ENCODE measurements at regions not wholly inside any gene's neighbourhood (a gene's known extent, or its start where the extent isn't known, plus 50 kb on each side); places are given as distances from the start of the nearest gene placed in this dataset.

GRCh38 chr20:6467562-6467961, 299.9 kb upstream of the BMP2 start:
- H3K27ac ChIP-seq (ENCODE audit: low read depth, low read length): peak overlapping the region; percentile 94
- peaks cover 86% of the 10 kb centered on the region for H3K4me1 ChIP-seq (ENCODE audit: control insufficient read depth, low read length)
- TF ChIP-seq, protein P1, sequence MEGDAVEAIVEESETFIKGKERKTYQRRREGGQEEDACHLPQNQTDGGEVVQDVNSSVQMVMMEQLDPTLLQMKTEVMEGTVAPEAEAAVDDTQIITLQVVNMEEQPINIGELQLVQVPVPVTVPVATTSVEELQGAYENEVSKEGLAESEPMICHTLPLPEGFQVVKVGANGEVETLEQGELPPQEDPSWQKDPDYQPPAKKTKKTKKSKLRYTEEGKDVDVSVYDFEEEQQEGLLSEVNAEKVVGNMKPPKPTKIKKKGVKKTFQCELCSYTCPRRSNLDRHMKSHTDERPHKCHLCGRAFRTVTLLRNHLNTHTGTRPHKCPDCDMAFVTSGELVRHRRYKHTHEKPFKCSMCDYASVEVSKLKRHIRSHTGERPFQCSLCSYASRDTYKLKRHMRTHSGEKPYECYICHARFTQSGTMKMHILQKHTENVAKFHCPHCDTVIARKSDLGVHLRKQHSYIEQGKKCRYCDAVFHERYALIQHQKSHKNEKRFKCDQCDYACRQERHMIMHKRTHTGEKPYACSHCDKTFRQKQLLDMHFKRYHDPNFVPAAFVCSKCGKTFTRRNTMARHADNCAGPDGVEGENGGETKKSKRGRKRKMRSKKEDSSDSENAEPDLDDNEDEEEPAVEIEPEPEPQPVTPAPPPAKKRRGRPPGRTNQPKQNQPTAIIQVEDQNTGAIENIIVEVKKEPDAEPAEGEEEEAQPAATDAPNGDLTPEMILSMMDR (IDR thresholded peaks at IDR 0.05; ENCODE audit: low read depth, low read length, poor library complexity, severe bottlenecking): no peak
- TF ChIP-seq EZH2phosphoT487 (IDR thresholded peaks at IDR 0.05; ENCODE audit: borderline replicate concordance, low read length): no peak

GRCh38 chr20:6466075-6466810, 301.2 kb upstream of the BMP2 start:
- TF ChIP-seq, protein P1 (IDR thresholded peaks at IDR 0.05; ENCODE audit: low read depth, low read length, poor library complexity, severe bottlenecking): no peak
- TF ChIP-seq EZH2phosphoT487 (IDR thresholded peaks at IDR 0.05; ENCODE audit: borderline replicate concordance, low read length): no peak
- no peaks in the 10 kb centered on the region for H3K9me2 ChIP-seq (replicated peaks; ENCODE audit: control insufficient read depth, low read length)
- H3K27me3 ChIP-seq (ENCODE audit: control insufficient read depth, low read length): no peaks in the 10 kb centered on the region
- H3K4me2 ChIP-seq (ENCODE audit: low read length): 0 out of 2 replicates have a peak overlapping the region, but pooled peaks have one; percentile 4
- H3F3A ChIP-seq (ENCODE audit: control insufficient read depth, insufficient read depth): peaks cover 13% of the 10 kb centered on the region
- H3K4me3 ChIP-seq (ENCODE audit: low read length): no peak overlapping the region
- H3K4me1 ChIP-seq (ENCODE audit: control insufficient read depth, low read length): peaks cover 80% of the 10 kb centered on the region
- H3K36me3 ChIP-seq (ENCODE audit: control insufficient read depth, low read length): peaks cover 15% of the 10 kb centered on the region
- no peaks in the 10 kb centered on the region for H4K20me1 ChIP-seq (ENCODE audit: control insufficient read depth, insufficient read depth, low read depth, low read length)
- 0 out of 2 replicates have a peak, but pooled peaks cover 4% of the 10 kb centered on the region for H3K9me3 ChIP-seq (ENCODE audit: control insufficient read depth, insufficient read depth, low read length)
- H3K79me2 ChIP-seq (ENCODE audit: control insufficient read depth, low read length): no peaks in the 10 kb centered on the region
- peak overlapping the region; percentile 94; the same call in 1 of the 2 replicates for H3K27ac ChIP-seq (ENCODE audit: low read depth, low read length)

More at GRCh38 chr20:6467562-6467961, 299.9 kb upstream of the BMP2 start:
- 0 out of 2 replicates have a peak, but pooled peaks cover 7% of the 10 kb centered on the region for H3K9me3 ChIP-seq (ENCODE audit: control insufficient read depth, insufficient read depth, low read length)
- no peaks in the 10 kb centered on the region for H3K27me3 ChIP-seq (ENCODE audit: control insufficient read depth, low read length)
- peak overlapping the region; percentile 81 for H3K4me2 ChIP-seq (ENCODE audit: low read length)
- H3K36me3 ChIP-seq (ENCODE audit: control insufficient read depth, low read length): peaks cover 19% of the 10 kb centered on the region
- H3K9me2 ChIP-seq (replicated peaks; ENCODE audit: control insufficient read depth, low read length): no peaks in the 10 kb centered on the region
- peak overlapping the region; percentile 66 for H3K4me3 ChIP-seq (ENCODE audit: low read length)
- H3F3A ChIP-seq (ENCODE audit: control insufficient read depth, insufficient read depth): peaks cover 13% of the 10 kb centered on the region
- no peaks in the 10 kb centered on the region for H3K79me2 ChIP-seq (ENCODE audit: control insufficient read depth, low read length)
- H4K20me1 ChIP-seq (ENCODE audit: control insufficient read depth, insufficient read depth, low read depth, low read length): no peaks in the 10 kb centered on the region

GRCh38 chr20:6450841-6451240, 316.6 kb upstream of the BMP2 start:
- H4K20me1 ChIP-seq (ENCODE audit: control insufficient read depth, insufficient read depth, low read depth, low read length): no peaks in the 10 kb centered on the region
- TF ChIP-seq, protein P1 (IDR thresholded peaks at IDR 0.05; ENCODE audit: low read depth, low read length, poor library complexity, severe bottlenecking): no peak
- TF ChIP-seq EZH2phosphoT487 (IDR thresholded peaks at IDR 0.05; ENCODE audit: borderline replicate concordance, low read length): no peak
- H3K9me3 ChIP-seq (ENCODE audit: control insufficient read depth, insufficient read depth, low read length): no peaks in the 10 kb centered on the region
- no peaks in the 10 kb centered on the region for H3K27me3 ChIP-seq (ENCODE audit: control insufficient read depth, low read length)
- H3K4me3 ChIP-seq (ENCODE audit: low read length): no peak overlapping the region
- no peaks in the 10 kb centered on the region for H3F3A ChIP-seq (ENCODE audit: control insufficient read depth, insufficient read depth)
- H3K79me2 ChIP-seq (ENCODE audit: control insufficient read depth, low read length): no peaks in the 10 kb centered on the region
- H3K9me2 ChIP-seq (replicated peaks; ENCODE audit: control insufficient read depth, low read length): no peaks in the 10 kb centered on the region
- H3K4me2 ChIP-seq (ENCODE audit: low read length): no peak overlapping the region
- H3K27ac ChIP-seq (ENCODE audit: low read depth, low read length): no peak overlapping the region
- H3K4me1 ChIP-seq (ENCODE audit: control insufficient read depth, low read length): no peaks in the 10 kb centered on the region
- no peaks in the 10 kb centered on the region for H3K36me3 ChIP-seq (ENCODE audit: control insufficient read depth, low read length)
